ENCODE measurements at regions not wholly inside any gene's neighbourhood (a gene's known extent, or its start where the extent isn't known, plus 50 kb on each side); places are given as distances from the start of the nearest gene placed in this dataset.

DNA sequence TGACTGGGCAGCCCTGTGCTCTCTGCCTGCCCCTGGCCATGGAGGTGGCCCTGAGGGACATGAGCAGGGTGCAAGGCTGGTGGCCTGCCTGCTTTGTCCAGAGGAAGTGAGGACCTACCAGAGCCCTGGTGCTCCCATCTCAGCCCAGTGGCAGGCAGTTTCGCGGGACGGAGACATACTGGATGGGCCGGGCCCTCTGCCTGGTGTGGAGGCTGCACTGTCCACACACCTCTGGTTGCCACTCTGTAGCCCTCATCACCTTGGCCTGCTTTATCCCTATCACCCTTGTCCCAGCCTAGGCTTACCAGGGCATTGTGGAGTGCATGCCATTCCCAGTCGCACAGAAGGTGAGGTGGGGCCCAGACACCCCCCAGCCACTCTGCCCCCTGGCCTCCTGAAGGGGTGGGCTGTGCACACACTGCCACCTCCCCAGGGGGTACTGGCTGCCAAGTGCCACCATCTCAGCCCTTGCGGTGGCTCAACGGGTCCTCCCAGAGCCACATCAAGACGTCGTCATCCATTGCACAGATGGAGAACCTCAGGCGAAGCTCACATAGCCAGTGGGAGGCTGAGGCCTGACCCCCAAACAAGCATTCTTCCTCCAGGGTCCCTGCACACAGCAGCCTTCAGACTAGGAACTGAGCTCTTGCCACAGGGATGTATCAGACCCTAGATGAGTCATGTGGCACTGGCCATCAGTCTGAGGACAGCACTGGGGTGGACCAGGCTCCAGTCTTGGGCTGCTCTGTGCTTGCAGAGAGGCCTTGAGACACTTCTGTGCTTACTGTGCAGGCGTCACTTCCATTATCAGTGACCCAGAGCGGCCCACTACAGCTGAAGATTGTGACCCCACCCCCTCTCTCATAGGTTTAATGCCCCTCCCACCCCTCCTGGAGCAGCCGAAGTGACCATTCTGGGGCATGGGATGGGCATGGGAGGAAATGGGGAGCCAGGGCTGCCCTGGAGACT is 176.1 kb downstream of the IGLL1 start:
- FAIRE-seq (no peak), DNase-seq (ENCODE audit: low spot score) (no peak), ATAC-seq (no peak)
- Histone ChIP-seq H2AFZ (ENCODE audit: low read length) (no peak overlapping the region), H3K9me3 (ENCODE audit: low read length) (no peaks in the 10 kb centered on the region), H4K20me1 (ENCODE audit: insufficient read depth, low read length) (no peaks in the 10 kb centered on the region), H3K4me1 (ENCODE audit: insufficient read depth, low read length) (peaks cover 9% of the 10 kb centered on the region), H3K4me2 (ENCODE audit: low read depth, low read length) (no peak overlapping the region), H3K9ac (ENCODE audit: insufficient read depth, low read depth, low read length) (no peak overlapping the region), H3K79me2 (ENCODE audit: insufficient read depth, low read length) (no peaks in the 10 kb centered on the region), H3K36me3 (replicated peaks in 1 of 2; ENCODE audit: control insufficient read depth in 1 of 2, insufficient read depth in 2 of 2, low read length in 2 of 2) (no peaks in the 10 kb centered on the region), H3K4me3 (replicated peaks in 1 of 3; ENCODE audit: insufficient read depth in 1 of 3, low read depth in 2 of 3, low read length in 3 of 3) (no peak overlapping the region), H3K27me3 (ENCODE audit: control insufficient read depth in 1 of 2, insufficient read depth in 2 of 2, low read length in 2 of 2) (peaks cover 0 to 1% of the 10 kb centered on the region in 2 experiments; a peak in 2 of 5 replicates), H3K27ac (ENCODE audit: extremely low read length, insufficient read depth, low read length) (no peak overlapping the region)
- ChIA-PET CTCF (ENCODE audit: low intra/inter-chr PET ratio, low total read pairs) (interaction anchor here (1.8 kb wide), 1 partner anchor 135 kb away, joined by 21 read pairs; no protein-coding TSS in a partner anchor), POLR2A (no interaction called here)
- BruUV-seq (replicated peaks), result no TSS peak
- intact Hi-C loops (cut with micrococcal nuclease; ENCODE audit: unreplicated experiment) (no loop called here), in situ Hi-C loops (cut with HindIII; ENCODE audit: extremely low pct_ligation_motif_present, low pct_unique_long_range_greater_than_20kb) (no loop called here)
- 65% methylated on average over 8 of the region's 13 CpGs for WGBS (ENCODE audit: low lambda C conversion rate)
- TF ChIP-seq, protein P1, sequence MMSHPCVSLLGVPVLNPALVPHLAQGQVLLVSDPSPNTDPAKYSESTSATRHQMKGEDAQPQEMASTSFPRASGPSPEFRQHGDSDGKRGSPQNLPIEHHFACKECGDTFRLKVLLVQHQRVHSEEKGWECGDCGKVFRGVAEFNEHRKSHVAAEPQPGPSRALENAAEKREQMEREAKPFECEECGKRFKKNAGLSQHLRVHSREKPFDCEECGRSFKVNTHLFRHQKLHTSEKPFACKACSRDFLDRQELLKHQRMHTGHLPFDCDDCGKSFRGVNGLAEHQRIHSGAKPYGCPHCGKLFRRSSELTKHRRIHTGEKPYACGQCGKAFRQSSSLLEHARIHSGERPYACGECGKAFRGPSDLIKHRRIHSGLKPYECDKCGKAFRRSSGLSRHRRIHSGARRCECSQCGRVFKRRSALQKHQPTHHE (CRISPR knock-in tag; IDR thresholded peaks at IDR 0.05; ENCODE audit: borderline replicate concordance), result 0 out of 2 replicates have a peak, but pooled peaks have one; percentile 14
- TF ChIP-seq ARID2 (CRISPR knock-in tag; IDR thresholded peaks at IDR 0.05; ENCODE audit: borderline replicate concordance), result no peak
- TF ChIP-seq, protein P2, sequence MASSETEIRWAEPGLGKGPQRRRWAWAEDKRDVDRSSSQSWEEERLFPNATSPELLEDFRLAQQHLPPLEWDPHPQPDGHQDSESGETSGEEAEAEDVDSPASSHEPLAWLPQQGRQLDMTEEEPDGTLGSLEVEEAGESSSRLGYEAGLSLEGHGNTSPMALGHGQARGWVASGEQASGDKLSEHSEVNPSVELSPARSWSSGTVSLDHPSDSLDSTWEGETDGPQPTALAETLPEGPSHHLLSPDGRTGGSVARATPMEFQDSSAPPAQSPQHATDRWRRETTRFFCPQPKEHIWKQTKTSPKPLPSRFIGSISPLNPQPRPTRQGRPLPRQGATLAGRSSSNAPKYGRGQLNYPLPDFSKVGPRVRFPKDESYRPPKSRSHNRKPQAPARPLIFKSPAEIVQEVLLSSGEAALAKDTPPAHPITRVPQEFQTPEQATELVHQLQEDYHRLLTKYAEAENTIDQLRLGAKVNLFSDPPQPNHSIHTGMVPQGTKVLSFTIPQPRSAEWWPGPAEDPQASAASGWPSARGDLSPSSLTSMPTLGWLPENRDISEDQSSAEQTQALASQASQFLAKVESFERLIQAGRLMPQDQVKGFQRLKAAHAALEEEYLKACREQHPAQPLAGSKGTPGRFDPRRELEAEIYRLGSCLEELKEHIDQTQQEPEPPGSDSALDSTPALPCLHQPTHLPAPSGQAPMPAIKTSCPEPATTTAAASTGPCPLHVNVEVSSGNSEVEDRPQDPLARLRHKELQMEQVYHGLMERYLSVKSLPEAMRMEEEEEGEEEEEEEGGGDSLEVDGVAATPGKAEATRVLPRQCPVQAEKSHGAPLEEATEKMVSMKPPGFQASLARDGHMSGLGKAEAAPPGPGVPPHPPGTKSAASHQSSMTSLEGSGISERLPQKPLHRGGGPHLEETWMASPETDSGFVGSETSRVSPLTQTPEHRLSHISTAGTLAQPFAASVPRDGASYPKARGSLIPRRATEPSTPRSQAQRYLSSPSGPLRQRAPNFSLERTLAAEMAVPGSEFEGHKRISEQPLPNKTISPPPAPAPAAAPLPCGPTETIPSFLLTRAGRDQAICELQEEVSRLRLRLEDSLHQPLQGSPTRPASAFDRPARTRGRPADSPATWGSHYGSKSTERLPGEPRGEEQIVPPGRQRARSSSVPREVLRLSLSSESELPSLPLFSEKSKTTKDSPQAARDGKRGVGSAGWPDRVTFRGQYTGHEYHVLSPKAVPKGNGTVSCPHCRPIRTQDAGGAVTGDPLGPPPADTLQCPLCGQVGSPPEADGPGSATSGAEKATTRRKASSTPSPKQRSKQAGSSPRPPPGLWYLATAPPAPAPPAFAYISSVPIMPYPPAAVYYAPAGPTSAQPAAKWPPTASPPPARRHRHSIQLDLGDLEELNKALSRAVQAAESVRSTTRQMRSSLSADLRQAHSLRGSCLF (CRISPR knock-in tag; IDR thresholded peaks at IDR 0.05; ENCODE audit: borderline replicate concordance), result no peak
